Neural cell (in vitro differentiated cells): ENCODE measurements at regions not wholly inside any gene's neighbourhood (a gene's known extent, or its start where the extent isn't known, plus 50 kb on each side); places are given as distances from the start of the nearest gene placed in this dataset.

Experiments
- H2AFZ ChIP-seq: fragments of 200-600, 300-800 bp; sonication (generic), shearing (Covaris generic); 2 replicates; pipeline ENCODE4 v1.6.0; 2014; ENCODE audit warnings: low read depth, mild to moderate bottlenecking, antibody characterized with exemption, low read length, moderate library complexity
- H3F3A ChIP-seq: fragments of 200-600 bp; shearing (Covaris generic); 2 replicates; pipeline ENCODE4 v1.6.1; 2016; ENCODE audit warnings: mild to moderate bottlenecking, moderate library complexity, mixed read lengths, antibody characterized with exemption, low read length; ENCODE audit not compliant: insufficient read depth, poor library complexity, severe bottlenecking
- H3K27ac ChIP-seq: fragments of 200-600, 300-800 bp; sonication (generic), shearing (Covaris generic); 2 replicates; pipeline ENCODE4 v1.5.1; 2014; ENCODE audit warnings: mild to moderate bottlenecking, low read length, moderate library complexity
- H3K27me3 ChIP-seq: fragments of 300-800, 200-600 bp; sonication (generic), shearing (Covaris generic); 2 replicates; pipeline ENCODE4 v1.6.0; 2014; ENCODE audit warnings: mild to moderate bottlenecking, low read depth, low read length, moderate library complexity; ENCODE audit not compliant: insufficient read depth
- H3K36me3 ChIP-seq: fragments of 300-800, 200-600 bp; sonication (generic), shearing (Covaris generic); 2 replicates; pipeline ENCODE4 v1.5.1; 2014; ENCODE audit warnings: mild to moderate bottlenecking, antibody characterized with exemption, low read length, moderate library complexity; ENCODE audit not compliant: insufficient read depth
- H3K4me2 ChIP-seq: fragments of 300-800, 200-600 bp; sonication (generic), shearing (Covaris generic); 2 replicates; pipeline ENCODE4 v1.6.0; 2014; ENCODE audit warnings: mild to moderate bottlenecking, low read length
- H3K4me3 ChIP-seq: fragments of 300-800, 200-600 bp; sonication (generic), shearing (Covaris generic); 2 replicates; pipeline ENCODE4 v1.5.1; 2014; ENCODE audit warnings: mild to moderate bottlenecking, low read length, moderate library complexity
- H3K79me2 ChIP-seq: fragments of 200-600 bp; shearing (Covaris generic); replicated peaks from 2 replicates; pipeline ENCODE4 v1.6.0; 2014; ENCODE audit warnings: mild to moderate bottlenecking, low read length, moderate library complexity; ENCODE audit not compliant: insufficient read depth
- H3K9ac ChIP-seq: fragments of 300-800, 200-600 bp; sonication (generic), shearing (Covaris generic); 2 replicates; pipeline ENCODE4 v1.6.1; 2016; ENCODE audit warnings: mild to moderate bottlenecking, low read length, mixed read lengths
- H3K9me2 ChIP-seq: fragments of 200-600 bp; shearing (Covaris generic); 2 replicates; pipeline ENCODE4 v1.6.1; 2016; ENCODE audit warnings: mild to moderate bottlenecking, low read length, mixed read lengths; ENCODE audit not compliant: insufficient read depth
- H3K9me3 ChIP-seq: fragments of 200-600, 300-800 bp; sonication (generic), shearing (Covaris generic); 2 replicates; pipeline ENCODE4 v1.6.1; 2016; ENCODE audit warnings: mild to moderate bottlenecking, mixed run types, low read length, moderate library complexity, mixed read lengths
- H4K20me1 ChIP-seq: fragments of 200-600 bp; shearing (Covaris generic); 2 replicates; pipeline ENCODE4 v1.6.1; 2016; ENCODE audit warnings: mild to moderate bottlenecking, mixed run types; ENCODE audit not compliant: insufficient read depth
- CTCF ChIP-seq: fragments of 450-650 bp; IDR thresholded peaks from 2 replicates; pipeline ENCODE4 v1.5.1; 2014; ENCODE audit warnings: antibody characterized with exemption, mild to moderate bottlenecking, moderate library complexity; ENCODE audit not compliant: poor library complexity, severe bottlenecking
- EP300 ChIP-seq: fragments of 450-650 bp; conservative IDR thresholded peaks from 2 replicates; pipeline ENCODE4 v1.6.1; 2014; ENCODE audit warnings: antibody characterized with exemption, mild to moderate bottlenecking, moderate library complexity; ENCODE audit not compliant: poor library complexity, severe bottlenecking
- EZH2 ChIP-seq: fragments of 200-600, 300-800 bp; shearing (Covaris generic), sonication (generic); IDR thresholded peaks from 2 replicates; pipeline ENCODE4 v1.6.1; 2014; ENCODE audit warnings: antibody characterized with exemption, low read length, borderline replicate concordance, mild to moderate bottlenecking; ENCODE audit not compliant: insufficient read depth, poor library complexity, severe bottlenecking
- MXI1 ChIP-seq: fragments of 450-650 bp; conservative IDR thresholded peaks from 2 replicates; pipeline ENCODE4 v1.6.1; 2014; ENCODE audit warnings: antibody characterized with exemption, mild to moderate bottlenecking; ENCODE audit not compliant: poor library complexity, severe bottlenecking
- POLR2AphosphoS5 ChIP-seq: IDR thresholded peaks from 2 replicates; pipeline ENCODE4 v1.6.1; 2012
- RAD21 ChIP-seq: fragments of 450-650 bp; conservative IDR thresholded peaks from 2 replicates; pipeline ENCODE4 v1.6.1; 2014; ENCODE audit warnings: antibody characterized with exemption, mild to moderate bottlenecking, moderate library complexity
- REST ChIP-seq: IDR thresholded peaks from 2 replicates; pipeline ENCODE4 v1.6.1; 2012; ENCODE audit warnings: borderline replicate concordance
- SMC3 ChIP-seq: fragments of 450-650 bp; conservative IDR thresholded peaks from 2 replicates; pipeline ENCODE4 v1.6.1; 2014; ENCODE audit warnings: antibody characterized with exemption, mild to moderate bottlenecking, moderate library complexity; ENCODE audit not compliant: poor library complexity
- TAF1 ChIP-seq: IDR thresholded peaks from 2 replicates; pipeline ENCODE4 v1.6.1; 2012; ENCODE audit warnings: low read depth

- no peak overlapping the region for H3K4me2 ChIP-seq
- no peak overlapping the region for H3K4me3 ChIP-seq
- no peaks in the 10 kb centered on the region for H3K27me3 ChIP-seq
- H3K9ac ChIP-seq, result no peak overlapping the region
- H3K9me2 ChIP-seq, result no peaks in the 10 kb centered on the region
- H4K20me1 ChIP-seq, result no peaks in the 10 kb centered on the region
- H3K9me3 ChIP-seq, result no peaks in the 10 kb centered on the region
- TF ChIP-seq CTCF, result no peak
- no peak for TF ChIP-seq TAF1
- TF ChIP-seq EP300, result no peak
- no peak for TF ChIP-seq RAD21
- TF ChIP-seq POLR2AphosphoS5, result no peak
- no peak for TF ChIP-seq REST
- TF ChIP-seq MXI1, result no peak
- TF ChIP-seq EZH2, result no peak
- TF ChIP-seq SMC3, result no peak
- no peaks in the 10 kb centered on the region for H3K79me2 ChIP-seq
- no peaks in the 10 kb centered on the region for H3F3A ChIP-seq
- H3K36me3 ChIP-seq, result no peaks in the 10 kb centered on the region
- H2AFZ ChIP-seq, result no peak overlapping the region
- H3K27ac ChIP-seq, result no peak overlapping the region
These were observed 616.1 kb downstream of the IRS1 start for GRCh38 chr2:226183550-226183949.

- no peaks in the 10 kb centered on the region for H3K9me3 ChIP-seq
- no peaks in the 10 kb centered on the region for H3K79me2 ChIP-seq
- no peak overlapping the region for H3K9ac ChIP-seq
- no peak for TF ChIP-seq RAD21
- no peak for TF ChIP-seq EZH2
- no peak for TF ChIP-seq REST
- no peak overlapping the region for H3K27ac ChIP-seq
- no peaks in the 10 kb centered on the region for H4K20me1 ChIP-seq
- no peak overlapping the region for H3K4me2 ChIP-seq
- no peak overlapping the region for H2AFZ ChIP-seq
- no peaks in the 10 kb centered on the region for H3K9me2 ChIP-seq
- no peaks in the 10 kb centered on the region for H3K27me3 ChIP-seq
- no peak overlapping the region for H3K4me3 ChIP-seq
- H3K36me3 ChIP-seq, result no peaks in the 10 kb centered on the region
- H3F3A ChIP-seq, result no peaks in the 10 kb centered on the region
These were observed 616.6 kb downstream of the IRS1 start for GRCh38 chr2:226183033-226183432.
